ENCODE measurements at regions not wholly inside any gene's neighbourhood (a gene's known extent, or its start where the extent isn't known, plus 50 kb on each side); places are given as distances from the start of the nearest gene placed in this dataset.
"Not testable (repeated sequence)": the region's sequence is repeated elsewhere in the genome, so short reads cannot be mapped to it uniquely, and the experiment has no call there.

DNA sequence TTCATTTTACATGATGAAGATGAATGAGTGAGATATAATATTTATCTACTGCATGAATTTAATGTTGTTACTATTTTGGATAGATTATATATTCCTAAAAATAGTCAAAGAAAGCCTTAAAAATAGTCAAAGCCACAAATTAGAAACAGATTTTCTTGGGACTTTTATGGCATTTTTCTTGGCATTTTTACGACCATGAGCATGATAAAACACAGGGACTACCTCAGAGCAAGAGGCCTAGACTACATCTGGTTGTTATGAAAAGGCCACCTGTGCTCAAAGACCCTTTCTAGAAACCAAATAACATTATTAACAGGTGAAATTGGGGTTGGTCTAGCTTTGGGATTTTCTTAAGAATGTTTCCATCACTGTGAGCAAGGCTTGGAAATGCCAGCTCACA, 281.0 kb downstream of the OXSM start:
- Mint-ChIP-seq H3K36me3 (no peaks in the 10 kb centered on the region), H3K4me3 (no peak overlapping the region), H3K27ac (no peak overlapping the region), H3K27me3 (ENCODE audit: low read depth in 3 of 3) (peaks cover 0 to 1% (median 0%) of the 10 kb centered on the region in 3 donors), H3K4me1 (no peaks in the 10 kb centered on the region), H3K9me3 (peaks cover 0 to 11% (median 0%) of the 10 kb centered on the region in 6 donors)
- DNase-seq, result no peak

DNA sequence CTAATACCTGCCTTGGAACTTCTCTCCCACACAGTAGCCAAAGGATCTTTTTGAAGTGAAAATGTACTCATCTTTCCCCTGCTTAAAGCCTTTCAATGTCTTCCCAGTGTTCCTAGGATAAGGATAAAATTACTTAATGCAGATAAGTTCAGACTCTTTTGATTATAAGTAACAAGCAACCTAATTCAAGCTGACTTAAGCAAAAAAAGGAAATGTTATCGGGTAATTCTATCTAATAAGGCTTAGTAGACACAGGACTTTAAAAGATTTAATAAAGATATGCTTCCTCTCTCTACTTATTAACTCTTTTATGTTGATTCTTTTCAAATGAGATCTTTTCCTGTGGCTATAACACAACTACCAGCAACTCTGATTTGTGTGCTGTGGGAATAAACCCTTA, 284.2 kb downstream of the OXSM start:
- no peak overlapping the region for H3K4me3 Mint-ChIP-seq
- no peaks in the 10 kb centered on the region for H3K4me1 Mint-ChIP-seq
- H3K27me3 Mint-ChIP-seq (ENCODE audit: low read depth in 3 of 3), result peaks cover 0 to 1% (median 0%) of the 10 kb centered on the region in 3 donors
- DNase-seq, result no peak
- no peaks in the 10 kb centered on the region for H3K36me3 Mint-ChIP-seq
- peaks cover 0 to 7% (median 0%) of the 10 kb centered on the region in 6 donors for H3K9me3 Mint-ChIP-seq
- no peak overlapping the region for H3K27ac Mint-ChIP-seq

DNA sequence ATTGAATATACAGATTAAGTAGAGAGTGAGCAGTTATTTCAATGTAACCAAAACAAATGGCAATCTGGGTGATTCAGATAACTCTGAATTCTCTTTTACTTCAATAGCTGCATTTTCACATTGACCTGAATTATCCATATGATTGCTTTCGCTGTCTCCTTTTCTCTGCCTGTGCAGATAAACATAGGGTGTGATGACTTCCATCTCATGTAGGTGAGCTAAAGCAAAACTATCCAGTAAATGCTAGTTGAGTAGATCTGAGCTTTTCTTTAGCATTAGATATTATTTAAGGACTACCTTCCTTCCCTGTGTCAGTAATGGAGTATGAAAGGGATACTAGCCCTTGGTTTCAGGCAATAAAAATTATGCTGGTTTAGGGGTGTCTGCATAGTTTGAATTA, 288.6 kb downstream of the OXSM start:
- Mint-ChIP-seq H3K4me1 (no peaks in the 10 kb centered on the region), H3K36me3 (no peaks in the 10 kb centered on the region), H3K27ac (no peak overlapping the region), H3K27me3 (ENCODE audit: low read depth in 3 of 3) (peaks cover 0 to 1% (median 0%) of the 10 kb centered on the region in 3 donors), H3K4me3 (no peak overlapping the region), H3K9me3 (peaks cover 0 to 6% (median 0%) of the 10 kb centered on the region in 6 donors)
- no peak for DNase-seq

DNA sequence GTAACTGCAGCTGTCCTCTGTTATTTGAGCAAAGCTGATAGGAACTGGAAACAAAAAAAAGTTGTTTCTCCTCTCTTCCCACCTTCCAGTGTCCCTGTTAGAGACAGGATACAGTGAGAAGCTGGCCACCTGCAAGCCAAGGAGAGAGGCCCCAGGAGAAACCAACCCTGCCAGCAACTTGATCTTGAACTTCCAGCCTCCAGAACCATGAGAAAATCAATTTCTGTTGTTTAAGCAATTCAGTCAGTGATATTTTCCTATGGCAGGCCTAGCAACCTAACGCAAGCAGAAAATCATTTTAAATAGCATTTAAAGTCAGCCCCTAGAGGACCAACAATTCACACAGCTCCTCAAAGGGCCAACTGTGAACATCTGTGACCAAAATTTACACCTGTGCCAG, 291.3 kb downstream of the OXSM start:
- Mint-ChIP-seq H3K36me3 (no peaks in the 10 kb centered on the region), H3K27me3 (ENCODE audit: low read depth in 3 of 3) (peaks cover 0 to 1% (median 0%) of the 10 kb centered on the region in 3 donors), H3K4me1 (no peaks in the 10 kb centered on the region), H3K4me3 (no peak overlapping the region), H3K27ac (no peak overlapping the region), H3K9me3 (peaks cover 0 to 6% (median 0%) of the 10 kb centered on the region in 6 donors)
- DNase-seq, result no peak

DNA sequence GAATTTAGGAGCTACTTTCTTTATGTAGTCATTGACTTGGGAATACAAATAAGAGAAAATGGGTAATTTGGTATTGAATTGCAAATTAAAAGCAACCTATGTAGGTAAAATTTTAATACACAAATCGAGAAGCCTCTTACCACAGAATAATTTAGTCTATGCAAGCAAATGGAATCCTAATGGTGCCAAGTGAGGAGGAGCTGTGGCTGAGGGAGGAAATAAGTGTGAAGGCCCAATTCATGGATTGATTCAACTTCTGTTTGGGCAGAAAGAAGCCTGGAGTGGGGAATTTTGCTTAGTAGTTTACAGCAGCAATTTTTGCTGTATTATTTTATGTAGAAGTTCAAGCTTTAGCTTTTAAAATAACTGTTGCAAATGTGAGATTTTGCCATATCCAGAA, 291.9 kb downstream of the OXSM start:
- Mint-ChIP-seq H3K9me3 (peaks cover 0 to 11% (median 3%) of the 10 kb centered on the region in 6 donors), H3K27ac (no peak overlapping the region), H3K27me3 (ENCODE audit: low read depth in 3 of 3) (peaks cover 0 to 1% (median 0%) of the 10 kb centered on the region in 3 donors), H3K36me3 (no peaks in the 10 kb centered on the region), H3K4me1 (no peaks in the 10 kb centered on the region), H3K4me3 (no peak overlapping the region)
- no peak for DNase-seq

DNA sequence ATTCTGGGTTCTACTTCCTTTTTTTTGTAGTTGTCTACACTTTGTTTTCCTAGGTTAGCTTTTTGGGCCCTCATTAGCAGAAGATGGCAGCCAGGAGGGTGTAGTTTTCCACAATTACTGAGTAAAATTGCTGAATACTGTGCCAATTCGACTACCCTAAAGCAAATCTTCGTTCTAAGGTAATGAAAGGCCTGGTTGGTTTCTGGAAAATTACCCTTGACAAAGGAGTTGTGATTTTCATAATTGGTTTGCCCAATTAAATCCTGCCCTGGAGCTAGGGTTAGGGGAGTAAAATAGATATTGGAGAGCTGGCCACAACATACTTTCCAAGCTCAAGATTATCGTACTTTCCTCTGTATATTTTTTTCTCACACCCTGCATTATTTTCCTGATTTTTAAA, 293.0 kb downstream of the OXSM start:
- H3K4me1 Mint-ChIP-seq, result no peaks in the 10 kb centered on the region
- no peaks in the 10 kb centered on the region for H3K36me3 Mint-ChIP-seq
- DNase-seq, result no peak
- no peak overlapping the region for H3K4me3 Mint-ChIP-seq
- peaks cover 2 to 16% (median 5%) of the 10 kb centered on the region in 6 donors for H3K9me3 Mint-ChIP-seq
- peaks cover 0 to 1% (median 0%) of the 10 kb centered on the region in 3 donors for H3K27me3 Mint-ChIP-seq (ENCODE audit: low read depth in 3 of 3)
- no peak overlapping the region for H3K27ac Mint-ChIP-seq

DNA sequence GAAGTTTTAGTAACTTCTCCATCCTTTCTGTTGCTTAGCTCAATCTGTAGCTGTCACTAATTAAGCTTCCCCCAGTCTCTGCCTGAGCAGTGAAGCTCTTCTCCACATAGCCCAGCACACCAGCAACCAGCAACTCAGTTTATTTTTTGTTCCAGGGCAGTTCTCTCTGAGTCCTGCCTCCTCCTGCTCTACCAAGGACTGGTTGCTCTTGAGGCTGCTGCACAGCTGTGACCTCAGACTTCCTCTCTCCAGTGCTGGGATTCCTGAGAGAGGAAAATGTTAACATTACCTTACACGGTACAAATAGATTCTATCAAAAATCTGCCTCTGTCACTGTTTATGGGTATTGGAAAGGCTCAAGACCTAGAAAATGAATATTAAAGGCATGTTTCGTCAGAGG, 294.7 kb downstream of the OXSM start:
- Mint-ChIP-seq H3K4me1 (no peaks in the 10 kb centered on the region), H3K9me3 (peaks cover 10 to 28% (median 12%) of the 10 kb centered on the region in 6 donors), H3K27ac (no peak overlapping the region), H3K36me3 (peaks cover 0 to 6% (median 3%) of the 10 kb centered on the region in 3 donors), H3K4me3 (no peak overlapping the region), H3K27me3 (ENCODE audit: low read depth in 3 of 3) (peaks cover 0 to 1% (median 0%) of the 10 kb centered on the region in 3 donors)
- DNase-seq, result no peak

DNA sequence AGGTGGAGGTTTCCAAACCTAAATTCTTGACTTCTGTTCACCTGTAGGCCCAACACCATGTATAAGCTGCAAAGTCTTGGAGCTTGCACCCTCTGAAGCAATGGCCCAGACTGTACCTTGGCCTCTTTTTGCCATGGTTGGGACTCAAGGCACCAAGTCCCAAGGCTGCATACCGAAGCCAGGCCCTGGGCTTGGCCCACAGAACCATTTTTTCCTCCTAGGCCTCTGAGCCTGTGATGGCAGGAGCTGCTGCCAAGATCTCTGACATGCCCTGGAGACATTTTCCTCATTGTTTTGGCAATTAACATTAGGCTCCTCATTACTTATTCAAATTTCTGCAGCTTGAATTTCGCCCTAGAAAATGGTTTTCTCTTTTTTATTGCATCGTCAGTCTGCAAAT, 297.9 kb downstream of the OXSM start:
- peaks cover 10 to 34% (median 17%) of the 10 kb centered on the region in 6 donors for H3K9me3 Mint-ChIP-seq
- DNase-seq, result no peak
- H3K27ac Mint-ChIP-seq, result no peak overlapping the region
- no peaks in the 10 kb centered on the region for H3K4me1 Mint-ChIP-seq
- H3K36me3 Mint-ChIP-seq, result peaks cover 0 to 6% (median 3%) of the 10 kb centered on the region in 3 donors
- H3K27me3 Mint-ChIP-seq (ENCODE audit: low read depth in 3 of 3), result no peaks in the 10 kb centered on the region
- H3K4me3 Mint-ChIP-seq, result no peak overlapping the region

DNA sequence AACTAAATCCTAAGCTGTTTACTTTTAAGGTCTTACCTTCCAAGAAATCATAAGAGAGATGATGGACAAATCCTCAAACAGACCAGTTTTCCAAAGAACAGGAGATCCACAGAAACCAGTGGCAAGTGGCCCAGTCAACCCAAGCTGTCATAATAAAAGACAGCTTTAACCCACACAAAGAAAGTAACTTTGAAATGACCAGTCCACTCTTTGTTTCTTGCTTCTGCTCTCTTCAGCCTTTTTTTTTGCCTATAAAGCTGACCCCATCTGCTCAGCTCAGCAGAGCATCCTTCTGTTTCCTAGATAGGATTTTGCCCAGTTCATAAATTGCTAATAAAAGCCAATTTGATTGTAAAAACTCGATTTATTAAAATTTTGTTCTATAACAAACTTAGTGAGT, 299.4 kb downstream of the OXSM start:
- Mint-ChIP-seq H3K9me3 (peaks cover 12 to 40% (median 17%) of the 10 kb centered on the region in 6 donors), H3K27ac (no peak overlapping the region), H3K27me3 (ENCODE audit: low read depth in 3 of 3) (no peaks in the 10 kb centered on the region), H3K4me3 (no peak overlapping the region), H3K36me3 (peaks cover 0 to 6% (median 3%) of the 10 kb centered on the region in 3 donors), H3K4me1 (no peaks in the 10 kb centered on the region)
- no peak for DNase-seq

DNA sequence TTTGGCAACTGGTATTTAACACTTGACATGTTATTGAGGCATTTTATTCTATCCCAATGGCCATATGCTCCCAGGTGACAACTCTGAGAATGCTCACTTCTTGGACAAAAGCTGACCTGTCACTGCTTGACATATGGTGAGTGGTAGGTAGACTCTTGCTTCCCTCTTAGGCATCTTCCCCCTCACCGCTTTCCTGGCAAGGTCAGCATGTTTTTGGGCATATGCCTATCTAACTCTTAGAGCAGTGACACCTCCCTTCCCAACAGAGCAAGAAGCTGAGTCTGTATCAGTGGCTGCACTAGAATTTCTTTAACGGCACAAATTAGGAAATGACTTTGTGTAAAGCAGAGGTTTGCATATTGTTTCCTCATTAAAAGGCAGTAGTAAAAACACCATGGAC, 300.7 kb downstream of the OXSM start:
- Mint-ChIP-seq H3K27ac (no peak overlapping the region), H3K4me1 (no peaks in the 10 kb centered on the region), H3K9me3 (peaks cover 14 to 44% (median 20%) of the 10 kb centered on the region in 6 donors), H3K36me3 (peaks cover 0 to 6% (median 3%) of the 10 kb centered on the region in 3 donors), H3K4me3 (no peak overlapping the region), H3K27me3 (ENCODE audit: low read depth in 3 of 3) (peaks cover 0 to 2% (median 2%) of the 10 kb centered on the region in 3 donors)
- DNase-seq, result no peak

DNA sequence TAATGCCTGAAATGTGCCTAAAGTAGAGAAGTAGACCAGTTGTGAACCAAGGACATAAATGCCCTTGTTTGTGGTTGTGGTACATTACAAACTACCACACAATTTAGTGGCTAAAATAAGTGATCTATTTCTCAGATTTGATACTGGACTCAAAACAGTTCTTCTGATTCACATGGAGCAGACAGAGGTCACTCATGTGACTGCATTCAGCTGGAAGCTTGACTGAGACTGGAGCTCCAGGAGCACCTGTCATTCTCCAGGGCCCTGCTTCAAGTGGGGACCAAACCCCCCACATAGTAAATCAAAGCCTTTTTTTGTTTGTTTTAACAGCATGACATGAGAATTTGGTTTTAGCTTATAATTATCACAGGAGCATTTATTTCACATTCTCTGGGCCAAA, 301.2 kb downstream of the OXSM start:
- Mint-ChIP-seq H3K27ac (no peak overlapping the region), H3K36me3 (peaks cover 0 to 6% (median 3%) of the 10 kb centered on the region in 3 donors), H3K27me3 (ENCODE audit: low read depth in 3 of 3) (peaks cover 0 to 3% (median 2%) of the 10 kb centered on the region in 3 donors), H3K9me3 (peaks cover 15 to 45% (median 21%) of the 10 kb centered on the region in 6 donors), H3K4me3 (no peak overlapping the region), H3K4me1 (no peaks in the 10 kb centered on the region)
- DNase-seq, result no peak

DNA sequence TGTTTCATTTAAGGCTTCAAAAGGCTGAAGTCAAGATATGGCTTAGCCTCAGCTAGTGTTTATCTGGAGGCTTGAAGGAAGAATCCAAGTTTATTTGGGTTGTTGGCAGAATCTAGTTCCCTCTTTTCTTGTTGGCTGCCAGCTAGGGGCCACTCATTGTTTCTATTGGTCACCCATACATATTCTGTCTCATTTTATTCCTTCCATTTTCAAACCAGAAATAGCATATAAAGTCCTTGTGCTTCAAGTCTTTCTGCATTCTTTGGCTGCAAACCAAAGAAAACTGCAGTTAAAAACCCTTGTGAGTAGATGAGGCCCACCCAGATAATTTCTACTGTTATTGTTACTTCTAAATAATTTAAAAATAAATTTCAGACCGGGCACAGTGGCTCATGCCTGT, 301.7 kb downstream of the OXSM start:
- no peak overlapping the region for H3K4me3 Mint-ChIP-seq
- no peak for DNase-seq
- H3K9me3 Mint-ChIP-seq, result peaks cover 15 to 42% (median 23%) of the 10 kb centered on the region in 6 donors
- no peaks in the 10 kb centered on the region for H3K4me1 Mint-ChIP-seq
- peaks cover 0 to 6% (median 3%) of the 10 kb centered on the region in 3 donors for H3K36me3 Mint-ChIP-seq
- peaks cover 0 to 3% (median 2%) of the 10 kb centered on the region in 3 donors for H3K27me3 Mint-ChIP-seq (ENCODE audit: low read depth in 3 of 3)
- no peak overlapping the region for H3K27ac Mint-ChIP-seq

DNA sequence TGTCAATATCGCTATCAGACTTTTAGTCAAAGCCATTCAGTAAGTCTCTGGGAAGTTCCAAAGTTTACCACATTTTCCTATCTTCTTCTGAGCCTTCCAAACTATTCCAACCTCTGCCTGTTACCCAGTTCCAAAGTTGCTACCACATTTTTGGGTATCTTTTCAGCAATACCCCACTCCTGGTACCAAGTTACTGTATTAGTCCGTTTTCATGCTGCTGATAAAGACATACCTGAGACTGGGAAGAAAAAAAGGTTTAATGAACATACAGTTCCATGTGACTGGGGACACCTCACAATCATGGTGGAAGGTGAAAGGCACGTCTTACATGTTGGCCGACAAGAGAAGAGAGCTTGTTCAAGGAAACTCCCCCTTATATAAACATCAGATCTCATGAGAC, 307.2 kb downstream of the OXSM start:
- H3K4me1 Mint-ChIP-seq; H3K27ac Mint-ChIP-seq; H3K4me3 Mint-ChIP-seq; H3K36me3 Mint-ChIP-seq; DNase-seq; H3K27me3 Mint-ChIP-seq (ENCODE audit: low read depth in 3 of 3): not testable (repeated sequence)
- peaks cover 13 to 40% (median 25%) of the 10 kb centered on the region in 6 donors for H3K9me3 Mint-ChIP-seq

DNA sequence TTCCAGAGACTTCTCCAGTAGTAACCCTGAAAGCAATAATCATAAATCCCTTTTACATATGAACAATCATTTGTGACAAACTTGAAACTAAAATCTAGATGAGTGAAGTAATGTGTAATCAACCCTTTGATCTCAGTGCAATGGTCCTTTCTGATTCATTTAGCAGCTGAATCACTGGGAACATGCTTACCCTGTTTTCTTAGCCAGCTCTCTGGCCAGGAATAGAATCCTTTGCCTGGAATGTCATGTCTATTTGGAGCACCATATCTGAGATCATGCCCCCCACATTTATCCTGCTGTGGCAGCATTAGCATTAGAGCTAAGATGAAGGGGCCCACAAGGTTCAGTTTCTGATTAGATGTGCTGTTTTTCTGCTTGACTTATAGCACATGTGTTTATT, 309.8 kb downstream of the OXSM start:
- Mint-ChIP-seq H3K9me3 (peaks cover 13 to 34% (median 24%) of the 10 kb centered on the region in 6 donors), H3K4me3 (no peak overlapping the region), H3K27me3 (ENCODE audit: low read depth in 3 of 3) (peaks cover 0 to 6% (median 2%) of the 10 kb centered on the region in 3 donors), H3K36me3 (no peaks in the 10 kb centered on the region), H3K27ac (no peak overlapping the region), H3K4me1 (no peaks in the 10 kb centered on the region)
- DNase-seq, result no peak

DNA sequence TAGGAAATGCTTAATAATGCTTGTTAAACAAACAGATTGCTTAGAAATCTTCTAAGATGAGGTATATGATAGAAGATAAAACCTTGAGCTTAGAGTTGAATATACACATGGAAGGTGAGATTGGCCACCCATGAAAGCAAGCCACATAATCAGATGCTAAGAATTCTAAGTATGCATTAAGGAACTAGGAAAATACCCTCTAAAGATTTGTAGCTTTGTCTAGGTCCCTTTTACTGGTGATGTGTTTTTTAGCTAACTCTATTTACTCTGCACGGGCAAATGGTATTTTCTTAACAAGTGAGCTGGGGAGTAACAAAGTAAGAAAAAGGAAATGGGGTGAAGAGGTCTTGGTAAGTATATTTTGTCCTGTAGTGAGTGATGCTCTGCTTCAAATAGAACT, 310.3 kb downstream of the OXSM start:
- Mint-ChIP-seq H3K36me3 (no peaks in the 10 kb centered on the region), H3K4me3 (no peak overlapping the region)

More for the DNA sequence above, 310.3 kb downstream of the OXSM start:
- Mint-ChIP-seq H3K4me1 (no peaks in the 10 kb centered on the region), H3K27ac (no peak overlapping the region), H3K27me3 (ENCODE audit: low read depth in 3 of 3) (peaks cover 0 to 6% (median under 1%) of the 10 kb centered on the region in 3 donors), H3K9me3 (peaks cover 13 to 30% (median 22%) of the 10 kb centered on the region in 6 donors)
- no peak for DNase-seq
